AG04450 (cell line): ENCODE measurements at regions not wholly inside any gene's neighbourhood (a gene's known extent, or its start where the extent isn't known, plus 50 kb on each side); places are given as distances from the start of the nearest gene placed in this dataset.
A peak's percentile ranks its signal among the peaks of the same experiment; 100 is the strongest.
"Not testable (repeated sequence)": the region's sequence is repeated elsewhere in the genome, so short reads cannot be mapped to it uniquely, and the experiment has no call there.

ENCODE experiments used
- CTCF ChIA-PET: fragments of 300-600, 350-600 bp; formaldehyde crosslinking; extraction: SDS; loops from one replicate; lab custom pipeline; 2022; ENCODE audit warnings: antibody characterized with exemption, inconsistent platforms; lab: Charles Lee
- POLR2A ChIA-PET: fragments of 350-600 bp; formaldehyde crosslinking; extraction: SDS; loops from one replicate; lab custom pipeline; 2021; ENCODE audit warnings: antibody characterized with exemption, inconsistent platforms; lab: Yijun Ruan, JAX
- DNase-seq: peaks from one replicate; pipeline ENCODE4 v3.0.0-alpha.2; 2011; ENCODE audit warnings: low read depth, low spot score
- H3K27ac ChIP-seq: one replicate; pipeline ENCODE4 v1.5.1; 2012; ENCODE audit warnings: low read depth, low read length, control low read depth
- H3K27me3 ChIP-seq: one replicate; pipeline ENCODE4 v1.6.0; 2012; ENCODE audit warnings: low read length; ENCODE audit not compliant: control insufficient read depth, insufficient read depth
- H3K4me3 ChIP-seq: 2 replicates; pipeline ENCODE4 v1.5.1; 2011; ENCODE audit warnings: mild to moderate bottlenecking, low read depth, low read length, control low read depth
- H3K9me3 ChIP-seq: 2 replicates; pipeline ENCODE4 v1.5.1; 2012; ENCODE audit warnings: low read length; ENCODE audit not compliant: control insufficient read depth, insufficient read depth
- CTCF ChIP-seq: IDR thresholded peaks from 2 replicates; pipeline ENCODE4 v1.5.1; 2011; ENCODE audit warnings: low read depth, low read length, control low read depth, inconsistent platforms

- TF ChIP-seq CTCF, result peak; percentile 9; the same call in 1 of the 2 replicates
- no peak overlapping the region for H3K4me3 ChIP-seq
- no peaks in the 10 kb centered on the region for H3K27me3 ChIP-seq
- ChIA-PET CTCF (interaction anchor here (0.5 to 7.8 kb wide), 11 partner anchors 13 to 476 kb away, joined by 3 to 57 read pairs (median 4); no protein-coding TSS in a partner anchor), POLR2A (interaction anchor here (0.6 to 0.7 kb wide), 2 partner anchors 35 to 183 kb away, joined by 3 to 4 read pairs; no protein-coding TSS in a partner anchor)
- no peaks in the 10 kb centered on the region for H3K9me3 ChIP-seq
- no peak overlapping the region for H3K27ac ChIP-seq
- DNase-seq, result no peak
Observed at GRCh38 chr11:122578171-122578825, 77.2 kb upstream of the UBASH3B start.

- H3K9me3 ChIP-seq, result no peaks in the 10 kb centered on the region
- H3K27ac ChIP-seq, result no peak overlapping the region
- peaks cover 5% of the 10 kb centered on the region for H3K27me3 ChIP-seq
- TF ChIP-seq CTCF, result no peak
- no peak overlapping the region for H3K4me3 ChIP-seq
- DNase-seq, result no peak
- CTCF ChIA-PET, result interaction anchor here (1.2 kb wide), 1 partner anchor 8 kb away, joined by 3 read pairs; no protein-coding TSS in a partner anchor
- POLR2A ChIA-PET, result no interaction called here
Observed at GRCh38 chr11:122572592-122572991, 82.9 kb upstream of the UBASH3B start.

- no peaks in the 10 kb centered on the region for H3K9me3 ChIP-seq
- DNase-seq, result no peak
- peaks cover 4% of the 10 kb centered on the region for H3K27me3 ChIP-seq
- H3K27ac ChIP-seq, result no peak overlapping the region
- CTCF ChIA-PET, result no interaction called here
- no peak overlapping the region for H3K4me3 ChIP-seq
- no peak for TF ChIP-seq CTCF
- POLR2A ChIA-PET, result no interaction called here
Observed at GRCh38 chr11:122563761-122564160, 91.8 kb upstream of the UBASH3B start.

- no peak overlapping the region for H3K4me3 ChIP-seq
- peaks cover 3% of the 10 kb centered on the region; the same call in 1 of the 2 replicates for H3K9me3 ChIP-seq
- no peak for DNase-seq
- peaks cover 3% of the 10 kb centered on the region for H3K27me3 ChIP-seq
- no peak for TF ChIP-seq CTCF
- CTCF ChIA-PET, result no interaction called here
- no peak overlapping the region for H3K27ac ChIP-seq
- POLR2A ChIA-PET, result no interaction called here
Observed at GRCh38 chr11:122559734-122560382, 95.7 kb upstream of the UBASH3B start.

- H3K4me3 ChIP-seq, H3K27me3 ChIP-seq, POLR2A ChIA-PET, DNase-seq, H3K27ac ChIP-seq, CTCF ChIA-PET, H3K9me3 ChIP-seq: not testable (repeated sequence)
Observed at GRCh38 chr11:122559218-122559617, 96.3 kb upstream of the UBASH3B start.

- H3K9me3 ChIP-seq, DNase-seq, H3K4me3 ChIP-seq, POLR2A ChIA-PET, H3K27ac ChIP-seq, H3K27me3 ChIP-seq: not testable (repeated sequence)
- CTCF ChIA-PET, result interaction anchor here (0.7 to 1.7 kb wide), 10 partner anchors 14 to 902 kb away, joined by 3 to 8 read pairs (median 3); no protein-coding TSS in a partner anchor
Observed at GRCh38 chr11:122557163-122557562, 98.4 kb upstream of the UBASH3B start.
